Vagina (tissue), 2 donors: ENCODE measurements at regions not wholly inside any gene's neighbourhood (a gene's known extent, or its start where the extent isn't known, plus 50 kb on each side); places are given as distances from the start of the nearest gene placed in this dataset.

Source experiments
- DNase-seq, 2 donors: peaks; one replicate each; pipeline ENCODE4 v3.0.0-alpha.2; 2017; ENCODE audit errors: extremely low spot score in 2 of 2
- H3K27ac ChIP-seq: fragments of 200-600 bp; sonication (generic); one replicate; pipeline ENCODE4 v1.5.1; 2019
- H3K27me3 ChIP-seq: fragments of 200-600 bp; sonication (generic); one replicate; pipeline ENCODE4 v1.5.1; 2019
- H3K36me3 ChIP-seq, 2 donors: fragments of 200-600 bp; sonication (generic); one replicate each; pipeline ENCODE4 v1.5.1; 2017 to 2019
- H3K4me1 ChIP-seq: fragments of 200-600 bp; sonication (generic); one replicate; pipeline ENCODE4 v1.5.1; 2019
- H3K4me3 ChIP-seq, 2 donors: fragments of 200-600 bp; sonication (generic); 1 replicate in 1 of 2; 2 replicates in 1 of 2; pipeline ENCODE4 v1.5.1; 2016 to 2019
- H3K9me3 ChIP-seq: fragments of 200-600 bp; sonication (generic); one replicate; pipeline ENCODE4 v1.5.1; 2019
- POLR2A ChIP-seq, 2 donors: fragments of 450-650 bp; IDR thresholded peaks; one replicate each; pipeline ENCODE4 v1.6.1; 2017; ENCODE audit warnings: antibody characterized with exemption in 2 of 2, mild to moderate bottlenecking in 2 of 2, moderate library complexity in 2 of 2
- POLR2AphosphoS5 ChIP-seq, 2 donors: sonication (generic); formaldehyde crosslinking; IDR thresholded peaks; one replicate each; pipeline ENCODE4 v1.9.0; 2017; ENCODE audit warnings: antibody characterized with exemption in 2 of 2, mild to moderate bottlenecking in 2 of 2, low read depth in 1 of 2; ENCODE audit not compliant: insufficient read depth in 1 of 2
- intact Hi-C: fragments of 100-400 bp; cut with DNase I; formaldehyde crosslinking; loops from one replicate; pipeline ENCODE4 v1.15.1; 2023
- TF ChIP-seq, protein P1 (sequence below), 3 experiments: fragments of 450-650 bp in 2 of 3; fragments of 200-600 bp in 1 of 3; sonication (generic) in 1 of 3; IDR thresholded peaks; one replicate each; pipeline ENCODE4 v1.5.1; 2017 to 2019; ENCODE audit warnings: antibody characterized with exemption in 3 of 3, mild to moderate bottlenecking in 2 of 3, moderate library complexity in 2 of 3

DNA sequence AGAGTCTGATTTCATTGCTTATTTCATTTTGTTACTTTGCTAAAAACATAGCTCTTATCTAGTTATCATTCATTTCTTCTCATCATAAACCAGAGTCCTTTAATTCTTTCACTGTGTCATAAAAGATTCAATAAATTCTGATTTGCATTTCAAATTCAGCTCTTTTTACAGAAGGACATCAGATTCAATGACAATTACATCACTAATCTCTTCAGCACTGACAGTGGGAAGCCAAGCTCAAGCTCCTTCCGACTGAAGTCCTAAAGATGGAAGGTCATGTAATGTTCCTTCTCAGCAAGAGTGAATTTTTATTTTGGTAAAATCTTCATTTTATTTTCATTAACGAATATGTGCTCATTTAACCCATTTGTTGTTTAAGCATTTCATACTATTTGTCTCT, 530.7 kb upstream of the ADGRL2 start:
- Histone ChIP-seq H3K27ac (no peak overlapping the region), H3K27me3 (no peaks in the 10 kb centered on the region), H3K9me3 (no peaks in the 10 kb centered on the region), H3K4me1 (no peaks in the 10 kb centered on the region), H3K4me3 (no peak overlapping the region), H3K36me3 (no peaks in the 10 kb centered on the region)
- TF ChIP-seq POLR2AphosphoS5 (IDR thresholded peaks at IDR 0.05; ENCODE audit: insufficient read depth in 1 of 2, low read depth in 1 of 2): no peak
- no peak for TF ChIP-seq POLR2A (IDR thresholded peaks at IDR 0.05)
- TF ChIP-seq, protein P1, sequence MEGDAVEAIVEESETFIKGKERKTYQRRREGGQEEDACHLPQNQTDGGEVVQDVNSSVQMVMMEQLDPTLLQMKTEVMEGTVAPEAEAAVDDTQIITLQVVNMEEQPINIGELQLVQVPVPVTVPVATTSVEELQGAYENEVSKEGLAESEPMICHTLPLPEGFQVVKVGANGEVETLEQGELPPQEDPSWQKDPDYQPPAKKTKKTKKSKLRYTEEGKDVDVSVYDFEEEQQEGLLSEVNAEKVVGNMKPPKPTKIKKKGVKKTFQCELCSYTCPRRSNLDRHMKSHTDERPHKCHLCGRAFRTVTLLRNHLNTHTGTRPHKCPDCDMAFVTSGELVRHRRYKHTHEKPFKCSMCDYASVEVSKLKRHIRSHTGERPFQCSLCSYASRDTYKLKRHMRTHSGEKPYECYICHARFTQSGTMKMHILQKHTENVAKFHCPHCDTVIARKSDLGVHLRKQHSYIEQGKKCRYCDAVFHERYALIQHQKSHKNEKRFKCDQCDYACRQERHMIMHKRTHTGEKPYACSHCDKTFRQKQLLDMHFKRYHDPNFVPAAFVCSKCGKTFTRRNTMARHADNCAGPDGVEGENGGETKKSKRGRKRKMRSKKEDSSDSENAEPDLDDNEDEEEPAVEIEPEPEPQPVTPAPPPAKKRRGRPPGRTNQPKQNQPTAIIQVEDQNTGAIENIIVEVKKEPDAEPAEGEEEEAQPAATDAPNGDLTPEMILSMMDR (IDR thresholded peaks at IDR 0.05): no peak
- no peak for DNase-seq
- intact Hi-C loops: no loop called here

DNA sequence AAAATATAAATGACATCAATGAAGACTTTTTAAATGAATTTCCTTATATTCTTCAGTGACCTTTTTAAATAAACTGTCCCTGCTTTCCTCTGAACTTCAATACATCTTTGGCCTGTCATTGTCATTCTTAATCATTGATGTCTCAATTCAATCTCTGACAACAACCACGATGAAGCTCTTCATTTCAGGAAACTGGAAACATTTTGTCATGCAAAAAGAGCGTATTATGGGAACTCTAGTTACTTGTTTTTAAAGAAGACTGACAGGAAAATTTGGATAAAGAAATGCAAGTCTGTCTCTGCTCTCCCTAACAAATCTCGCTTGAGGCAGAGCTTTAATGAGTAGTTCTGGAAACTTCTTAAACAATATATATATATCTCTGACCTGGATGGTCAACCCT, 535.8 kb upstream of the ADGRL2 start:
- H3K4me3 ChIP-seq: no peak overlapping the region
- H3K27ac ChIP-seq: no peak overlapping the region
- no peaks in the 10 kb centered on the region for H3K4me1 ChIP-seq
- TF ChIP-seq, protein P1 (IDR thresholded peaks at IDR 0.05): no peak
- TF ChIP-seq POLR2A (IDR thresholded peaks at IDR 0.05) (no peak), POLR2AphosphoS5 (IDR thresholded peaks at IDR 0.05; ENCODE audit: insufficient read depth in 1 of 2, low read depth in 1 of 2) (no peak)
- DNase-seq: no peak
- intact Hi-C loops: no loop called here
- no peaks in the 10 kb centered on the region for H3K9me3 ChIP-seq
- H3K36me3 ChIP-seq: no peaks in the 10 kb centered on the region
- H3K27me3 ChIP-seq: no peaks in the 10 kb centered on the region

DNA sequence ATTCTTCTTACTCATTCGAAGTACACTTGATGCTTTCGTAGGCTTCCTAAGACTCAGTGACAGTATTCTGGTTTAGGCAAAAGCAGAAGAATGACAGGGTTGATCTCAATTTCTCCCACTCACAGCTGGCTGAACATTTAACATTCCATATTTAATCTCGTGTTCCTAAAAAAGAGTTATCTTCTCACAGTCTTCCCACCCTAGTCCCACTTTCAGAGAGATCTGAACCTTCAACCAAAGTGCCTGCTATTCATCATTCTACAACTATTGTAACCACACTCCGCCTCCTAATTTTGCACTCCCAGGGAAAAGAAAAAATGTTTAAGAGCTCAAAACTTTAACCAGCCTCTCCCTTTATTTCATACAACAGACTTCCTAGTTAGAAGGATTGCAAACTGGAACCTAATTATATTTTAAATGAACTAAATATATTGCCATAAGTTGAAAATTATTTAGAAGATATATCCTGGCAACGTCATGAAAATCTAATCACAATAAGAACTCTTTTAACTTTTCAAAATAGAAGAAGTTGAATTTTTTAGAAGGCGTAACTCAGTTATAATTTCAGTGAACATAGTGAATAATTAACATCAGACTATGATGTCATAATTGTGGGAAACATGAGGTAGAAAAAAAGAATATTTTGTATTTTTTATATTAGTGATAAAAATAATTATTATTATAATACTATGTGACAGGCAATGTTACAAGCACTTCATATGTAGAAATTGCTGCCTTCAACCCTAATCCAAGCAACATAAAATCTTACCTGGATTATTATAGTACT, 540.9 kb upstream of the ADGRL2 start:
- no peaks in the 10 kb centered on the region for H3K4me1 ChIP-seq
- no peak overlapping the region for H3K27ac ChIP-seq
- H3K9me3 ChIP-seq: no peaks in the 10 kb centered on the region

DNA sequence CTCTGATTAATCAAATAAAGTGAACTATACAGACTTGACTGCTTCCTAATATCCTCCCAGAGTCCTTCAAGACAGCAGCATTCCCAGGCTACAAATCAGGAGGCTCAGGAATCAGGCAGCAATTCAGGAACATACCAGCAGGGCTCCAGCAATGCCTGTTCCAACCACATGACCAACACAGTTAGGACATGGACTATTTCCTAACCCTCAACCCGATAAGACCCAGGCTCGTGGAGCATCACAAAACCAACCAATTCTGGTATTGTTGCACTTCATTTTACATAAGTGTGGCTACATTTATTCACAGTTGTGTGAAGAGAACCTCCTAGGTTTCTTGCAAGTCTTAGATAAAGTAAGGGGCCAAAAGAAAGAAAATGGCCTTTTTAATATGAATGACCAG, 546.2 kb upstream of the ADGRL2 start:
- H3K27me3 ChIP-seq: no peaks in the 10 kb centered on the region
- TF ChIP-seq POLR2A (IDR thresholded peaks at IDR 0.05): no peak
- TF ChIP-seq POLR2AphosphoS5 (IDR thresholded peaks at IDR 0.05; ENCODE audit: insufficient read depth in 1 of 2, low read depth in 1 of 2): no peak
- TF ChIP-seq, protein P1 (IDR thresholded peaks at IDR 0.05): no peak
- no peak overlapping the region for H3K27ac ChIP-seq
- no peaks in the 10 kb centered on the region for H3K4me1 ChIP-seq
- intact Hi-C loops: no loop called here
- no peaks in the 10 kb centered on the region for H3K36me3 ChIP-seq
- H3K4me3 ChIP-seq: no peak overlapping the region
- H3K9me3 ChIP-seq: no peaks in the 10 kb centered on the region
- no peak for DNase-seq

More for the DNA sequence above, 540.9 kb upstream of the ADGRL2 start:
- Histone ChIP-seq H3K27me3 (no peaks in the 10 kb centered on the region), H3K4me3 (no peak overlapping the region), H3K36me3 (no peaks in the 10 kb centered on the region)
- TF ChIP-seq POLR2AphosphoS5 (IDR thresholded peaks at IDR 0.05; ENCODE audit: insufficient read depth in 1 of 2, low read depth in 1 of 2) (no peak), POLR2A (IDR thresholded peaks at IDR 0.05) (no peak)
- TF ChIP-seq, protein P1 (IDR thresholded peaks at IDR 0.05): no peak
- no peak for DNase-seq
- intact Hi-C loops: no loop called here

DNA sequence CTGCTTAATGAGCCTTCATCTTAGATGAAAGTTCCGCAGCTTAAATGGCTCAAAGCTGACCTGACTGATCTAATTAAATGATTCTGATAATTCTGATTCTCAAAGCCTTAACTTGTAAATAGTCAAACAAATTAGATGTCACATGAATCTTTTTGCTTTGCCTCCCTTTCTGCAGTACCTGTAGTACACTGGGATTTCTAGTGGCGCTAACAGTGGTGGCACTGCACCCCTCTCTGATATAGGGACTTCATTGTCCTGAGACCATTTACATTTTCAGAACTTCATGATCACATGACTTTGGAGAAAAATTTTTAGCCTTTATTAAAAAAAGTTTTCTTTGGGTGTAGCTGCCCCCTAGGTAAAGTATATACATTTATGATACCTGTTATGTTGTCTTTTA, 546.7 kb upstream of the ADGRL2 start:
- TF ChIP-seq POLR2AphosphoS5 (IDR thresholded peaks at IDR 0.05; ENCODE audit: insufficient read depth in 1 of 2, low read depth in 1 of 2): no peak
- no peak for DNase-seq
- H3K27me3 ChIP-seq: no peaks in the 10 kb centered on the region
- H3K27ac ChIP-seq: no peak overlapping the region
- H3K36me3 ChIP-seq: no peaks in the 10 kb centered on the region
- no peak overlapping the region for H3K4me3 ChIP-seq
- no peaks in the 10 kb centered on the region for H3K4me1 ChIP-seq
- intact Hi-C loops: no loop called here
- no peaks in the 10 kb centered on the region for H3K9me3 ChIP-seq
